Activated CD8-positive, alpha-beta T cell treated with anti-CD3 and anti-CD28 coated beads, Interleukin-2, amount 10 ng/mL, durations not matched to agents 7 days and 5 days (primary cell): ENCODE measurements at regions not wholly inside any gene's neighbourhood (a gene's known extent, or its start where the extent isn't known, plus 50 kb on each side); places are given as distances from the start of the nearest gene placed in this dataset.

ENCODE experiments used
- ATAC-seq: fragments of 150-1000 bp; cut with Tn5 transposase; one replicate; pipeline ENCODE4 v1.10.0; 2021; ENCODE audit warnings: moderate library complexity
- CTCF ChIA-PET: fragments of 350-600 bp; sonication (Branson Sonifier 250); formaldehyde crosslinking; loops from one replicate; lab custom pipeline; 2021; ENCODE audit warnings: antibody characterized with exemption; lab: Charles Lee
- POLR2A ChIA-PET: fragments of 350-600 bp; sonication (Branson Sonifier 250); formaldehyde crosslinking; loops from one replicate; lab custom pipeline; 2021; ENCODE audit warnings: antibody characterized with exemption; lab: Charles Lee
- DNase-seq: peaks from one replicate; pipeline ENCODE4 v3.0.0-alpha.2; 2020
- H3K27ac Mint-ChIP-seq: one replicate; pipeline ENCODE4 v1.8.0; 2021; ENCODE audit warnings: mild to moderate bottlenecking, mixed read lengths
- H3K27me3 Mint-ChIP-seq: one replicate; pipeline ENCODE4 v1.8.0; 2021; ENCODE audit warnings: low read depth, mixed read lengths
- H3K36me3 Mint-ChIP-seq: one replicate; pipeline ENCODE4 v1.8.0; 2021; ENCODE audit warnings: low read depth, mixed read lengths
- H3K4me1 Mint-ChIP-seq: one replicate; pipeline ENCODE4 v1.8.0; 2021; ENCODE audit warnings: low read depth, mixed read lengths
- H3K4me3 Mint-ChIP-seq: one replicate; pipeline ENCODE4 v1.8.0; 2021; ENCODE audit warnings: mild to moderate bottlenecking, mixed read lengths
- H3K9me3 Mint-ChIP-seq: one replicate; pipeline ENCODE4 v1.8.0; 2022; ENCODE audit warnings: mixed read lengths; ENCODE audit not compliant: insufficient read depth

DNA sequence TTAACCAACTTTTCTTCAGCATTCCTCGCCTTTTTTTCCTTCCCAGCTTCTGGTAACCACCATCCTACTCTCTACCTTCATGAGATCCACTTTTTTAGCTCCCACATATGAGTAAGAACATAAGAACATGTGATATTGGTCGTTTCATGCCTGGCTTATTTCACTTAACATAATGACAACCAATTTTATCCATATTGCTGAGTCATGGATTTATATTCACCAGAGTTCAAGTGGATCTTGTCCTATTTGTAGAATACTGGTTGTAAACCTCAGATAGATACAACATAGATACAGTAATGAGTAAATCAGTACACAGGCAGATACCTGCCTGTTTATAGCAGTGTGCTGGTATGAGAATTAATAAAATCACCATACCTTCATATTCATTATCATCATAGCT, 412.0 kb upstream of the RBMS3 start:
- ChIA-PET POLR2A (no interaction called here), CTCF (no interaction called here)
- Mint-ChIP-seq H3K27me3 (no peaks in the 10 kb centered on the region), H3K9me3 (no peaks in the 10 kb centered on the region), H3K4me1 (no peaks in the 10 kb centered on the region), H3K4me3 (no peak overlapping the region), H3K27ac (no peak overlapping the region), H3K36me3 (no peaks in the 10 kb centered on the region)
- ATAC-seq, result no peak
- no peak for DNase-seq

DNA sequence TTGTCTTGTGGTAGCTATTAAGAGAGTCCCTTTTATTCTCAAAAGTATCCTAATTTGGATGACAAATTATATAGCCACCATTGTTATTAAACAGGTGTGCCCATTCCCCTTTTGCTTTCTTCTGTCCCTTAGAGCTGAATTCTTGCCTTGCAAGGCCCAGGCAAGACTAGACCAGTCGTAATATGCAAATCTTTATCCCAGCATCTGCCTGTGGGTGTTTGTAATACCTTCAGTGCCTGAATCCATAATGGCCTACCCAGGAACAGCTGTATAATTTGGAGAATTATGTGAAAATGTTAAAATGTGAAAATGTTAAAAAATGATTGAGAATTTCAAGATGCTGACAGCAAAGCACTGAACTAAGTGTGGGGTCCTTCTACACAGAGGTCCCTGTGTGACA, 403.0 kb upstream of the RBMS3 start:
- Mint-ChIP-seq H3K27ac (no peak overlapping the region), H3K4me1 (no peaks in the 10 kb centered on the region), H3K4me3 (no peak overlapping the region), H3K9me3 (no peaks in the 10 kb centered on the region), H3K27me3 (no peaks in the 10 kb centered on the region), H3K36me3 (no peaks in the 10 kb centered on the region)
- POLR2A ChIA-PET, result no interaction called here
- CTCF ChIA-PET, result no interaction called here
- DNase-seq (no peak), ATAC-seq (no peak)

DNA sequence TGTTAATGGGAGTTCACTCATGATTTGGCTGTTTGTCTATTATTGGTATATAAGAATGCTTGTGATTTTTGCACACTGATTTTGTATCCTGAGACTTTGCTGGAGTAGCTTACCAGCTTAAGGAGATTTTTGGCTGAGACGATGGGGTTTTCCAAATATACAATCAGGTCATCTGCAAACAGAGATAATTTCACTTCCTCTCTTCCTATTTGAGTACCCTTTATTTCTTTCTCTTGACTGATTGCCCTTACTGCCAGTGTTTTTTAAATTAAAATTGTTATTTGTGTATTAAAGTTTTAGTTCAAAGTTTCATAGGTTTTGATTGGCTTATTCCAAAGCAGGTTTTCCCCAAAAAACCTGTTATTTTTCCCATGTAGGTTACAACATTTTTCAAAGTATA, 390.5 kb upstream of the RBMS3 start:
- no peaks in the 10 kb centered on the region for H3K27me3 Mint-ChIP-seq
- ATAC-seq (no peak), DNase-seq (no peak)
- peaks cover 3% of the 10 kb centered on the region for H3K9me3 Mint-ChIP-seq
- H3K27ac Mint-ChIP-seq, result no peak overlapping the region
- H3K36me3 Mint-ChIP-seq, result no peaks in the 10 kb centered on the region
- CTCF ChIA-PET, result no interaction called here
- H3K4me3 Mint-ChIP-seq, result no peak overlapping the region
- H3K4me1 Mint-ChIP-seq, result no peaks in the 10 kb centered on the region
- POLR2A ChIA-PET, result no interaction called here

DNA sequence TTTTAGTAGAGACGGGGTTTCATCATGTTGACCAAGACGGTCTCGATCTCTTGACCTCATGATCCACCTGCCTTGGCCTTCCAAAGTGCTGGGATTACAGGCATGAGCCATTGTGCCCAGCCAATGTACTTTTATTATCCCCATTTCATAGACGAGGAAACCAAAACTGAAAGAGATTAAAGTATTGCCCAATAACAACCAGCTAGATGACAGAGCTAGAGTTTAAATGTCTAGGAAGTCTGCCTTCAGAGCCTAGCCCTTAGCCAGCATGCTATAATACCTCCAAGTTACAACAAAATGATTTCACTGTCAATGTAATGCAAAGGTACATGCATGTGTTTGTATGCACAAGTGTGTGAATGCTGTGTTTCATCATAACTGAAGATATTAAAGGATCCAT, 389.4 kb upstream of the RBMS3 start:
- ATAC-seq (no peak), DNase-seq (no peak)
- Mint-ChIP-seq H3K36me3 (no peaks in the 10 kb centered on the region), H3K9me3 (peaks cover 3% of the 10 kb centered on the region), H3K4me1 (no peaks in the 10 kb centered on the region), H3K4me3 (no peak overlapping the region), H3K27ac (no peak overlapping the region), H3K27me3 (no peaks in the 10 kb centered on the region)
- ChIA-PET CTCF (no interaction called here), POLR2A (no interaction called here)

DNA sequence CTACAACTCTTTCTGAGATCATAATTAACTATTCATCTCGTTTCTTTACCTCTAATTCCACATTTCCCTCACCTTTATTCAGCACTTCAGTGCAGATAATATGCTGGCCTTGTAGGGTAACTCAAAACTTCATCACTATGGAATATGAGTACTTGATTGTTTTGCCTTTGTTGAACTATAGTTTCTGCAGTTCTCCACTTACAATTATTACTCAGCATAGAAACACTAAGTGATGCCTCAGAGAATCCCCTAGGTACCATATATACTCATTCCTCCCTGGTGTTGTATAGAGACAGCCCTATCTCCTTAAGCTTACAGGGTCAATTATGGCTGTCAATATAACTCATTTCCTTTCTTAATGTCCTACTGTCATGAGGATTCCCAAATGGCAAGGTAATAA, 380.6 kb upstream of the RBMS3 start:
- ChIA-PET CTCF (no interaction called here), POLR2A (no interaction called here)
- Mint-ChIP-seq H3K9me3 (no peaks in the 10 kb centered on the region), H3K27ac (no peak overlapping the region), H3K4me1 (no peaks in the 10 kb centered on the region), H3K36me3 (no peaks in the 10 kb centered on the region), H3K27me3 (no peaks in the 10 kb centered on the region), H3K4me3 (no peak overlapping the region)
- ATAC-seq, result no peak
- DNase-seq, result no peak

DNA sequence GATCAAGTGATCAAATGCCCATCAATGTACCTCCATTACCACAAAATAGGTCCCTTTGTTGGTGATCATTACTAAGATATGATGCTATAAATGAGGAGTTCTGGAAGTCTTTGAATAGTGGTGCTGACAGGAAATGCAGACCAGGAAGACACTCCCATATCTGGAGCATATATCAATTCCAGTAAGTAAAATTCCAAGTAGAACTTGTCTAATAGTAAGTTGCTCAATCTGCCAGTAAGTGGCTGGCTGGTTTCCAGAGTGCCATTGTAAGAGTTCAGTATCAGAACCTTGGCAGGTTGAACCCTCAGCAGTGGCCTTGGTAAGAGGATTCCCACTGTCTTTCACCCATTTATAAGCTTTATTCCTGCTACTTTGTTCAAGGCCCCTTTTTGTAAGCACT, 379.9 kb upstream of the RBMS3 start:
- Mint-ChIP-seq H3K27me3 (no peaks in the 10 kb centered on the region), H3K27ac (no peak overlapping the region), H3K36me3 (no peaks in the 10 kb centered on the region), H3K4me3 (no peak overlapping the region), H3K4me1 (no peaks in the 10 kb centered on the region), H3K9me3 (no peaks in the 10 kb centered on the region)
- DNase-seq (no peak), ATAC-seq (no peak)
- ChIA-PET POLR2A (no interaction called here), CTCF (no interaction called here)

DNA sequence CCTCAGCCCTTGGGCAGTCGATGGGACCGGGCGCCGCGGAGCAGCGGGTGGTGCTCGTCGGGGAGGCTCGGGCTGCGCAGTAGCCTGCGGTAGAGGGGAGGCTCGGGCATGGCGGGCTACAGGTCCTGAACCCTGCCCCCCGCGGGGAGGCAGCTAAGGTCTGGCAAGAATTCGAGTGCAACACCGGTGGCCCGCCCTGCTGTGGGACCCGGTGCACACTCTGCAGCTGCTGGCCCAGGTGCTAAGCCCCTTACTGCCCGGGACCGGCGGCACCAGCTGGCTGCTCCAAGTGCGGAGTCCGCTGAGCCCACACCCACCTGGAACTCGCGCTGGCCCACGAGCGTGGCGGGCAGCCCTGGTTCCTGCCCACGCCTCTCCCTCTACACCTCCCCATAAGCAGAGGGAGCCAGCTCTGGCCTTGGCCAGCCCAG, 377.7 kb upstream of the RBMS3 start:
- Mint-ChIP-seq H3K4me3 (no peak overlapping the region), H3K27me3 (no peaks in the 10 kb centered on the region), H3K4me1 (no peaks in the 10 kb centered on the region), H3K9me3 (no peaks in the 10 kb centered on the region), H3K27ac (no peak overlapping the region), H3K36me3 (no peaks in the 10 kb centered on the region)
- CTCF ChIA-PET, result no interaction called here
- ATAC-seq (no peak), DNase-seq (no peak)
- POLR2A ChIA-PET, result no interaction called here

DNA sequence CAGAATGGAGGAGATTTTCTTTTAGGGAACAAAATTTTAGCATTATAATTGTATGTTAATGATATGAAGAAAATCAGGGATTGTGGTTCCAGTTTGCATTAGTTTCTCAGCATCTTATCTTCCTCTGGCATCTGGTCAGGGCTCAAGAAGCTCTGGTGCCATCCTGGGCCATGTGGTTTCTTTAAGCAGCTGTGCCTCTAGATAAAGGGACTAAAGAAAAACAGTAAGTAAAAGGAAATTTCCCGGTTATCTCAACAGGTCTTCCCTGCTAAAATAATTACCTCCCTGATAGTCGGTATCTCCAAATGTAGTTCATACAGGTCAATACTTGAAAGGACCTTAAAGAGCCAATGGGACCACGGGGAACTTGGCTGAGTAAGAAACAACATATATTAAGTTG, 375.1 kb upstream of the RBMS3 start:
- Mint-ChIP-seq H3K27ac (no peak overlapping the region), H3K9me3 (no peaks in the 10 kb centered on the region), H3K36me3 (no peaks in the 10 kb centered on the region), H3K4me3 (no peak overlapping the region), H3K4me1 (no peaks in the 10 kb centered on the region), H3K27me3 (no peaks in the 10 kb centered on the region)
- DNase-seq (no peak), ATAC-seq (no peak)
- CTCF ChIA-PET, result no interaction called here
- POLR2A ChIA-PET, result no interaction called here

DNA sequence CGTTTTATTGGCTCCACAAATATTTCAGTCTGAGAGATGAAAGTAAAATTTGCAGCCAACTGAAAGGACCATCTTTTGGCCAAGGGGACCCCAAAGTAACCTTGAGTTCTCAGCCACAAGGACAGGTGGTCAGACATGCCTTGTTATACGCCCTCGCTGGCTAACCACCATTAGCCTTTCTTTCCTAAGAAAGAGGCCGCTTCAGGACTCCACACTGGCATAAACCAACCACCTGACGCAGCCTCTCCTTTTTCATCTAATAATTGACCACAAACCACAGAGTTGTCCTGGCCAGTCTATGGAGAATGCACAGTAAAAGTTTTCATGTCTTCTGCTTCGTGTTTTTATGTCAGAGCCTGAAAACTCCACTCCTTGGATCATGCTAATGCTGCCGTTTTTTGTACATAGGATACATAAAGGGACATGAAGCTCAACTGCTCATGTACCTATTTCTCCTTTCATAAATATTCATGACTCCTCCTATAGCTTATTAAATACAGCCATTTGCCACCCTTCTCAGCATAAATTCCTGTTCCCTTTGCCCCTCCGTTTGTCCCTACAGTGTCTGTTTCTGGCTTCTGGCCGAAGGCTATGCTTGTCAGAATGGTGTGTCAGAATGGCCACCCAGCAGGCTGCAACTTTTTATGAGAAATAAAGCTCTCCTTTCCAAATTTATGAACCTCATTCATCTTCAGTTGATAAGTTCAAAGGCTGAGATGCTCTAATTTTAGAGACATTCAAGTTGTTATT, 374.1 kb upstream of the RBMS3 start:
- H3K27ac Mint-ChIP-seq, result no peak overlapping the region
- no peaks in the 10 kb centered on the region for H3K4me1 Mint-ChIP-seq
- CTCF ChIA-PET, result interaction anchor here (1.4 kb wide), 1 partner anchor 10 kb away, joined by 5 read pairs; no protein-coding TSS in a partner anchor
- no peak overlapping the region for H3K4me3 Mint-ChIP-seq
- DNase-seq (no peak), ATAC-seq (no peak)
- H3K9me3 Mint-ChIP-seq, result no peaks in the 10 kb centered on the region
- no peaks in the 10 kb centered on the region for H3K27me3 Mint-ChIP-seq
- H3K36me3 Mint-ChIP-seq, result no peaks in the 10 kb centered on the region
- POLR2A ChIA-PET, result no interaction called here

DNA sequence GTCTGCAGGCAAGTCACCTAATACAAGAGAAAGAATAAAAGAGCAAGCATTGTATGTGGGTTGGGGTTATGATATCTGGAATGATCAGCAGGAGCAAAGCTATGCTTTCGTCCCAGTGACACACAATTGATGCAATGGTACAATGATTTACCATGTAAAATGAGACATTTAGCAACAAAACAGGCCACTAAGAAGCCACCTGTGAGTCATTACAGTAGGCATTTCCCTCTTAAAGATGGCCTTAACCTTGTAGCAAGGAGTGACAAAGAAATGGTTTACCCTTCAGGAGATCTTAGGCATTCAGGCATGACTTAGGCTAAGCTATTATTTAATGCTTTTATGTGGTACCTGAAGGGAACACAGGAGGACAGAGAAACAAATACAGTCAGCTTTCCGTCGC, 373.3 kb upstream of the RBMS3 start:
- no peaks in the 10 kb centered on the region for H3K27me3 Mint-ChIP-seq
- ChIA-PET POLR2A (no interaction called here), CTCF (interaction anchor here (0.7 to 1.4 kb wide), 2 partner anchors 9 to 21 kb away, joined by 3 to 5 read pairs; no protein-coding TSS in a partner anchor)
- H3K27ac Mint-ChIP-seq, result no peak overlapping the region
- no peak overlapping the region for H3K4me3 Mint-ChIP-seq
- no peaks in the 10 kb centered on the region for H3K4me1 Mint-ChIP-seq
- no peaks in the 10 kb centered on the region for H3K36me3 Mint-ChIP-seq
- no peaks in the 10 kb centered on the region for H3K9me3 Mint-ChIP-seq
- ATAC-seq (no peak), DNase-seq (no peak)

DNA sequence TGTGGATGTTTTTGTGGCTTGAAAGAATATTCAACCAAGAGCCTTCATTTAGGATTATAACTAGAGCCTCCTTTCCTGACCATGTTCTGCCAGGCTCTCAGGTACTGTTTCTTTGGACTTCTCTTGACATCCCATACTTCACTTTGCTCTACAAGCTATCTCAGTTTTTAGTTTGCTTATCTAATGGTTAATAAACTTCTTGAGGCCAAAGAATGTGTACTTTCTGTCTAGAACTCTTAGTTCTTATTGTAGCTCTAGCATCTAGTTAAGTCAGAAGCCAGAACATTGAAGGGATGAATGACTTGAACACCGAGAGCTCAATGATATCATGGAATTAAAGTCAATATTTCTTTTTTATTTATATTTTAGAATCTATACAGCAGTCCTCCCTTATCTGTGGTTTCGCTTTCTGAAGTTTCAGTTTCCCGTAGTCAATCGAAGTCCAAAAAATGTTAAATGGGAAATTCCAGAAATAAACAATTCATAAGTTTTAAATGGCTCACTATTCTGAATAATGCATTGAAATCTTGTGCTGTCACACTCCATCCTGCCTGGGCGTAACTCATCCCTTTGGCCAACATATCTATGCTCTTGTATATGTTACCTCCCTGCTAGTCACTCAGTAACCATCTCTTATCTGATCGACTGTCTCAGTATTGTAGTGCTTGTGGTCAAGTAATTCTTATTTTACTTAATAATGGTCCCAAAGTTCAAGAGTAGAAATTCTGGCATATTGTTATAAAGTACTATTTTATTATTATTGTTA, 368.6 kb upstream of the RBMS3 start:
- Mint-ChIP-seq H3K4me1 (no peaks in the 10 kb centered on the region), H3K27me3 (no peaks in the 10 kb centered on the region), H3K36me3 (no peaks in the 10 kb centered on the region), H3K9me3 (no peaks in the 10 kb centered on the region), H3K4me3 (no peak overlapping the region), H3K27ac (no peak overlapping the region)
- CTCF ChIA-PET, result no interaction called here
- POLR2A ChIA-PET, result no interaction called here
- no peak for DNase-seq
- ATAC-seq, result no peak

DNA sequence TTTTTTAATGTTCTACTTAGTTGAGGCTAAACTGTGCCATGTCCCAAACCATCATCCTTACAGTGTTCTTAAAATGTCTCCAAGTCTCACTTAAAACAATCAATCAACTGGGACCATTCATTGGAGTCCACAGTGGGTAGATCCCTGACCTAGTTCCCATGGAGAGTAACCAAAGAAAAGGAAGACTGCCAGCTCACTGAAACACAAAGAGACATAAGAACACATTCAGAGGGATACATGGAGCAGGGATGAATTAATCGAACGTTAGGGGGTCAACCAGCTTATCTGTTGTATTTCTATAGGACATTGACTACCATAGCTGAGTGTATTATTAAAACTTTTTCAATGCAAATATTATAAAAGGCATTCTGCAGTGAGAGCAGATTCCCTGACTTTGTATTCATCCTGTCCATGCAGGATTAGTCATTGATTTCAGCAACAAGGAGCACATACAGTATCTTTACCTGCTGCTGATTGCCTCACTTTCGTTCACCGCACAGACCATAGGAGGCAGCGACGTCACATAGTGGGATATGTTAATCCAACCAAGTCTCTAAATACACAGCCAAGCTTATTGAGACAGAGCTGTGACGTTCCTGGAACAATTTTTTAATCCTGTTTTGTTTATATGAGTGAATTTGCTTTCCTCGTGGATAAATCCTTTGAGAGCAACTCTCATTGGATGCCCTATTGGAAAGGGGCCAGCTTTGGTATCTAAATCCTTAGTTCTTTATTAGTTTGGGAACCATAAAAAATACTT, 364.9 kb upstream of the RBMS3 start:
- POLR2A ChIA-PET, result no interaction called here

More for the DNA sequence above, 364.9 kb upstream of the RBMS3 start:
- no peaks in the 10 kb centered on the region for H3K27me3 Mint-ChIP-seq
- DNase-seq (no peak), ATAC-seq (no peak)
- no peak overlapping the region for H3K4me3 Mint-ChIP-seq
- no peaks in the 10 kb centered on the region for H3K9me3 Mint-ChIP-seq
- H3K36me3 Mint-ChIP-seq, result no peaks in the 10 kb centered on the region
- CTCF ChIA-PET, result interaction anchor here (0.5 to 1.2 kb wide), 4 partner anchors 8 to 1284 kb away, joined by 3 to 5 read pairs (median 3); no protein-coding TSS in a partner anchor
- no peaks in the 10 kb centered on the region for H3K4me1 Mint-ChIP-seq
- H3K27ac Mint-ChIP-seq, result no peak overlapping the region
